ENCODE measurements at regions not wholly inside any gene's neighbourhood (a gene's known extent, or its start where the extent isn't known, plus 50 kb on each side); places are given as distances from the start of the nearest gene placed in this dataset.

- TF ChIP-seq CTCF (IDR thresholded peaks at IDR 0.05; ENCODE audit: insufficient read depth, low read depth, low read length, missing control alignments), result no peak
- DNase-seq (ENCODE audit: low read depth), result no peak
- H3K4me3 ChIP-seq (ENCODE audit: low read length), result no peak overlapping the region
Observed at GRCh38 chr2:6665093-6666045, 200.3 kb downstream of the CMPK2 start.

GRCh38 chr2:6667326-6667725, 198.4 kb downstream of the CMPK2 start:
- no peak for TF ChIP-seq CTCF (IDR thresholded peaks at IDR 0.05; ENCODE audit: insufficient read depth, low read depth, low read length, missing control alignments)
- no peak overlapping the region for H3K4me3 ChIP-seq (ENCODE audit: low read length)

GRCh38 chr2:6671913-6672312, 193.8 kb downstream of the CMPK2 start:
- TF ChIP-seq CTCF (IDR thresholded peaks at IDR 0.05; ENCODE audit: insufficient read depth, low read depth, low read length, missing control alignments), result no peak
- no peak for DNase-seq (ENCODE audit: low read depth)
- no peak overlapping the region for H3K4me3 ChIP-seq (ENCODE audit: low read length)

More at GRCh38 chr2:6667326-6667725, 198.4 kb downstream of the CMPK2 start:
- no peak for DNase-seq (ENCODE audit: low read depth)

- TF ChIP-seq CTCF (IDR thresholded peaks at IDR 0.05; ENCODE audit: insufficient read depth, low read depth, low read length, missing control alignments), result no peak
- no peak overlapping the region for H3K4me3 ChIP-seq (ENCODE audit: low read length)
- no peak for DNase-seq (ENCODE audit: low read depth)
Observed at GRCh38 chr2:6674381-6674780, 191.3 kb downstream of the CMPK2 start.

GRCh38 chr2:6675791-6676190, 189.9 kb downstream of the CMPK2 start:
- DNase-seq (ENCODE audit: low read depth), result no peak
- TF ChIP-seq CTCF (IDR thresholded peaks at IDR 0.05; ENCODE audit: insufficient read depth, low read depth, low read length, missing control alignments), result no peak
- no peak overlapping the region for H3K4me3 ChIP-seq (ENCODE audit: low read length)

GRCh38 chr2:6676241-6676640, 189.5 kb downstream of the CMPK2 start:
- DNase-seq (ENCODE audit: low read depth), result no peak
- H3K4me3 ChIP-seq (ENCODE audit: low read length), result no peak overlapping the region
- TF ChIP-seq CTCF (IDR thresholded peaks at IDR 0.05; ENCODE audit: insufficient read depth, low read depth, low read length, missing control alignments), result no peak

- no peak for TF ChIP-seq CTCF (IDR thresholded peaks at IDR 0.05; ENCODE audit: insufficient read depth, low read depth, low read length, missing control alignments)
Observed at GRCh38 chr2:6676776-6677175, 188.9 kb downstream of the CMPK2 start.

More at GRCh38 chr2:6676776-6677175, 188.9 kb downstream of the CMPK2 start:
- H3K4me3 ChIP-seq (ENCODE audit: low read length), result no peak overlapping the region
- no peak for DNase-seq (ENCODE audit: low read depth)
